A673 (cell line): ENCODE measurements at regions not wholly inside any gene's neighbourhood (a gene's known extent, or its start where the extent isn't known, plus 50 kb on each side); places are given as distances from the start of the nearest gene placed in this dataset.

Experiments
- BruUV-seq: library from RNA; stranded (reverse); fragments of 400-500 nt; replicated peaks from 2 replicates; lab custom pipeline; 2021; lab: Mats Ljungman, UMichigan
- CTCF ChIA-PET: fragments of 300-600 bp; sonication (Branson Sonifier 250); formaldehyde crosslinking; loops from one replicate; lab custom pipeline; 2022; ENCODE audit warnings: antibody characterized with exemption; lab: Charles Lee
- POLR2A ChIA-PET: fragments of 300-600 bp; sonication (Branson Sonifier 250); formaldehyde crosslinking; loops from one replicate; lab custom pipeline; 2022; ENCODE audit warnings: antibody characterized with exemption; ENCODE audit not compliant: low non-redundant PET; lab: Charles Lee
- DNase-seq: peaks from one replicate; pipeline ENCODE4 v3.0.0-alpha.2; 2015; ENCODE audit warnings: low spot score
- H3K27ac ChIP-seq: fragments of 200-600 bp; sonication (generic); 2 replicates; pipeline ENCODE4 v1.5.1; 2016; ENCODE audit warnings: mixed run types, low read depth, mild to moderate bottlenecking, mixed read lengths, antibody characterized with exemption, low read length; ENCODE audit not compliant: poor library complexity, severe bottlenecking
- H3K27me3 ChIP-seq: fragments of 200-600 bp; sonication (generic); replicated peaks from 2 replicates; pipeline ENCODE4 v1.6.1; 2017; ENCODE audit warnings: mixed run types, low read depth, mild to moderate bottlenecking, mixed read lengths, antibody characterized with exemption, low read length; ENCODE audit not compliant: insufficient read depth, poor library complexity
- H3K36me3 ChIP-seq: fragments of 200-600 bp; sonication (generic); 2 replicates; pipeline ENCODE4 v1.6.1; 2016; ENCODE audit warnings: mixed run types, mild to moderate bottlenecking, mixed read lengths, antibody characterized with exemption, low read length; ENCODE audit not compliant: insufficient read depth, poor library complexity, severe bottlenecking
- H3K4me1 ChIP-seq: fragments of 200-600 bp; sonication (generic); 2 replicates; pipeline ENCODE4 v1.6.1; 2017; ENCODE audit warnings: mixed run types, mild to moderate bottlenecking, mixed read lengths, antibody characterized with exemption, low read length; ENCODE audit not compliant: insufficient read depth, poor library complexity, severe bottlenecking
- H3K4me3 ChIP-seq: fragments of 200-600 bp; sonication (generic); 2 replicates; pipeline ENCODE4 v1.5.1; 2016; ENCODE audit warnings: low read depth, mixed run types, mild to moderate bottlenecking, mixed read lengths, low read length; ENCODE audit not compliant: poor library complexity, severe bottlenecking
- H3K9me3 ChIP-seq: fragments of 200-600 bp; sonication (generic); 2 replicates; pipeline ENCODE4 v1.6.1; 2016; ENCODE audit warnings: mixed run types, low read depth, mild to moderate bottlenecking, mixed read lengths, antibody characterized with exemption, low read length; ENCODE audit not compliant: poor library complexity, severe bottlenecking
- EZH2 ChIP-seq: fragments of 200-600 bp; sonication (generic); IDR thresholded peaks from 2 replicates; pipeline ENCODE4 v1.6.1; 2017; ENCODE audit warnings: borderline replicate concordance, low read depth, mild to moderate bottlenecking, mixed read lengths, antibody characterized with exemption, low read length; ENCODE audit not compliant: poor library complexity, severe bottlenecking
- intact Hi-C: fragments of 100-400 bp; cut with micrococcal nuclease; formaldehyde crosslinking; loops from one replicate; pipeline ENCODE4 v1.10.0; 2022; ENCODE audit not compliant: unreplicated experiment
- TF ChIP-seq, protein P1 (sequence below): fragments of 300-800, 200-600 bp; sonication (generic); conservative IDR thresholded peaks from 2 replicates; pipeline ENCODE4 v1.5.1; 2017; ENCODE audit warnings: low read depth, mild to moderate bottlenecking, antibody characterized with exemption, low read length, moderate library complexity, mixed read lengths

DNA sequence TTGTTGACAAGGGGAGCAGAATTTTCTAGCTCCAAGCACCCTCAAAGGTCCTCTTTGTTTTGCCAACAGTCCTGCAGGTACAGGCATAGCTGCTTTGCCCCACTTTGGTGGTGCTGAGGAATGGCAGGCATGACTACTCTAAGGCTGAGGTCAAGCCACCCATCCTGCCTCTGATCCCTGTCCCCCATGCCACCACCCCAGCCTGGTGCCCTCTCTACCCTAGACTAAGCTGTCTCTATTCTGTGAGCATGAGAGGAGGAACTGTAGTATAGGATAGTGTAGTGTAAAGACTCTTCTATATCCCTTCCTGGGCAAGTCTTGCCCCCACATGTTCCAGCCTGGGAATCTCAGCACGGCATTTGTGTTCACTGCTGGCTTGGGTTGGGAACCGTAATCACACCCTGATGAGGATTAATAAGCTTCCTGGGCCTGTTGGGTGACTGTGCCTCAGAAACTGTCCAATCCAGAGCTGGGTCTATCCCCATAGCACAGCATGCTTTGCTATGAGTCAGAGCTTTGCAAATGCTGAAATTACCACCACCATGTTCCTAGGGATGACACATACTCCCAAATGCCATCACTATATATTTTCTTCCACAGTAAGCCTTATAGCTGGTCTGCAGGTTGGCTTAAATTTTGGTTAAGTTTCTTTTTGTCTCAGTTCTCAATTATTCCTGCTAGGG is 105.7 kb upstream of the PPP2R5A start:
- peak; percentile 83 for DNase-seq
- intact Hi-C loops: no loop called here
- ChIA-PET POLR2A (no interaction called here), CTCF (no interaction called here)
- no peaks in the 10 kb centered on the region for H3K36me3 ChIP-seq
- H3K4me1 ChIP-seq: no peaks in the 10 kb centered on the region
- BruUV-seq: no TSS peak
- H3K4me3 ChIP-seq: no peak overlapping the region
- H3K27ac ChIP-seq: no peak overlapping the region
- no peaks in the 10 kb centered on the region for H3K27me3 ChIP-seq
- TF ChIP-seq, protein P1, sequence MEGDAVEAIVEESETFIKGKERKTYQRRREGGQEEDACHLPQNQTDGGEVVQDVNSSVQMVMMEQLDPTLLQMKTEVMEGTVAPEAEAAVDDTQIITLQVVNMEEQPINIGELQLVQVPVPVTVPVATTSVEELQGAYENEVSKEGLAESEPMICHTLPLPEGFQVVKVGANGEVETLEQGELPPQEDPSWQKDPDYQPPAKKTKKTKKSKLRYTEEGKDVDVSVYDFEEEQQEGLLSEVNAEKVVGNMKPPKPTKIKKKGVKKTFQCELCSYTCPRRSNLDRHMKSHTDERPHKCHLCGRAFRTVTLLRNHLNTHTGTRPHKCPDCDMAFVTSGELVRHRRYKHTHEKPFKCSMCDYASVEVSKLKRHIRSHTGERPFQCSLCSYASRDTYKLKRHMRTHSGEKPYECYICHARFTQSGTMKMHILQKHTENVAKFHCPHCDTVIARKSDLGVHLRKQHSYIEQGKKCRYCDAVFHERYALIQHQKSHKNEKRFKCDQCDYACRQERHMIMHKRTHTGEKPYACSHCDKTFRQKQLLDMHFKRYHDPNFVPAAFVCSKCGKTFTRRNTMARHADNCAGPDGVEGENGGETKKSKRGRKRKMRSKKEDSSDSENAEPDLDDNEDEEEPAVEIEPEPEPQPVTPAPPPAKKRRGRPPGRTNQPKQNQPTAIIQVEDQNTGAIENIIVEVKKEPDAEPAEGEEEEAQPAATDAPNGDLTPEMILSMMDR: no peak
- TF ChIP-seq EZH2: no peak
- H3K9me3 ChIP-seq: no peaks in the 10 kb centered on the region

DNA sequence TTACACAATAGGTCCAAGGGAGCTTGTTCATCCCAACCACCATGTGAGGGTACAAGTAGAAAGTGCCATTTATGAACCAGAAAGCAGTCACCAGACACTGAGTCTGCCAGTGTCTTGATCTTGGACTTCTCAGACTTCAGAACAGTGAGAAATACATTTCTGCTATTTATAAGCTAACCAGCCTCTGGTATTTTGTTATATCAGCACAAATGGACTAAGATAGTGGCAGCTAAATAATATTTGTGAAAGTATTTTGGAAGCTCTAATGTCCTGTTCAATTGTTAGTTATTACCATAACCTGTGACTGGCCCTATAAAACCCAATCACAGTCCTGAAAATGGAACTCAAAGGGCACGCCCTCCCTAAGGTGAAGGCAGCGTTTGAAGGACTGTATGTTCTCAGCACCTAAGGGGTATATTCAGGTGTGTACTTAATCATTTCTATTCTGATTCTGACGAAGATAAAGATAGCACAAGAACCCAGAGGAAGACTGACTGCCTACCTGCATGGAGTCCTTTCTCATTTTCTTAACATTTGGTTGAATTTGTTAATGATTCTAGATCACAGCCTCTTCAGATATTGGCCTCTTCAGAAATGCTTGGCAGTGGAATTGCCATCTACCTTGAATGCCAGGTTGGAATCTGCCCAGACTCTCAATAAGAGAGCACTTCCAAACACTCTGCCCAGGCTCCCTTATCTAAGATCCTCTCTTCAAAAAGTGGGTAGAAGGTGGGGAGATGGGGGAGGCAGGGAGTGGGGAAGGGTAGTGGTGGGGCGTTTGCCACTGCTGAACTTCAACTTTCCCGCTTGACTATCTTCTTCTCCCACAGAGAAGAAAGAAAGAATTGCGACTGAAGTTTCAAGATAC is 104.0 kb upstream of the PPP2R5A start:
- no peak for DNase-seq
- intact Hi-C loops: no loop called here
- Histone ChIP-seq H3K27ac (no peak overlapping the region), H3K9me3 (no peaks in the 10 kb centered on the region), H3K27me3 (no peaks in the 10 kb centered on the region), H3K4me1 (no peaks in the 10 kb centered on the region), H3K36me3 (no peaks in the 10 kb centered on the region), H3K4me3 (no peak overlapping the region)
- no peak for TF ChIP-seq EZH2
- TF ChIP-seq, protein P1: no peak
- ChIA-PET CTCF (no interaction called here), POLR2A (no interaction called here)
- no TSS peak for BruUV-seq

DNA sequence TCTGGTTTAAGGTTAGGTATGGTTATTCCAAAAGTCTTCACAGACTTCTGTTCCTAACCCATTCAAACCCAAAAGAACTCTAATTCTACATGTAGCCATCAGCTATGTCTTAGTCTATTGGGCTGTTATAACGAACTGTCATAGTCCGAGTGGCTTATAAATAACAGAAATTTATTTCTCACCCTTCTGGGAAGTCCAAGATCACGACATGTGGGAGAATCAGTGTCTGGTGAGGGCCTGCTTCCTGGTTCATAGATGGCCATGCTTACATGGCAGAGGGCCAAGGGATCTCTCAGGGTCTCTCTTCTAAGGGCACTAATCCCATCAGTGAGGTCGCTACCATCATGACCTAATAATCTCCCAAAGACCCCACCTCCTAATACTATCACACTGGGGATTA is 103.0 kb upstream of the PPP2R5A start:
- no peaks in the 10 kb centered on the region for H3K36me3 ChIP-seq
- CTCF ChIA-PET: no interaction called here
- H3K4me1 ChIP-seq: no peaks in the 10 kb centered on the region
- POLR2A ChIA-PET: no interaction called here
- H3K27me3 ChIP-seq: no peaks in the 10 kb centered on the region
- H3K27ac ChIP-seq: no peak overlapping the region
- no peaks in the 10 kb centered on the region for H3K9me3 ChIP-seq
- TF ChIP-seq, protein P1: no peak
- no peak for TF ChIP-seq EZH2
- intact Hi-C loops: no loop called here
- BruUV-seq: no TSS peak
- DNase-seq: no peak
- H3K4me3 ChIP-seq: no peak overlapping the region
